Endothelial cell (in vitro differentiated cells): ENCODE measurements at regions not wholly inside any gene's neighbourhood (a gene's known extent, or its start where the extent isn't known, plus 50 kb on each side); places are given as distances from the start of the nearest gene placed in this dataset.

Source experiments
- DNase-seq: peaks from one replicate; pipeline ENCODE4 v3.0.0; 2021; ENCODE audit warnings: low spot score
- H3K27ac Mint-ChIP-seq: one replicate; pipeline ENCODE4 v1.8.0; 2021; ENCODE audit warnings: mixed read lengths, inconsistent platforms; ENCODE audit not compliant: unreplicated experiment
- H3K27me3 Mint-ChIP-seq: one replicate; pipeline ENCODE4 v1.8.0; 2021; ENCODE audit warnings: mild to moderate bottlenecking, moderate library complexity, mixed read lengths, inconsistent platforms; ENCODE audit not compliant: unreplicated experiment
- H3K36me3 Mint-ChIP-seq: one replicate; pipeline ENCODE4 v1.8.0; 2021; ENCODE audit warnings: mild to moderate bottlenecking, low read depth, mixed read lengths, inconsistent platforms; ENCODE audit not compliant: unreplicated experiment
- H3K4me1 Mint-ChIP-seq: one replicate; pipeline ENCODE4 v1.8.0; 2021; ENCODE audit warnings: mild to moderate bottlenecking, mixed read lengths, inconsistent platforms; ENCODE audit not compliant: unreplicated experiment
- H3K4me3 Mint-ChIP-seq: one replicate; pipeline ENCODE4 v1.8.0; 2021; ENCODE audit warnings: mild to moderate bottlenecking, mixed read lengths, inconsistent platforms; ENCODE audit not compliant: unreplicated experiment
- H3K9me3 Mint-ChIP-seq: one replicate; pipeline ENCODE4 v1.8.0; 2021; ENCODE audit warnings: mixed read lengths, inconsistent platforms; ENCODE audit not compliant: unreplicated experiment
- TF ChIP-seq, protein P1 (sequence below): fragments of 200-600 bp; sonication (generic); IDR thresholded peaks from one replicate; pipeline ENCODE4 v1.5.0; 2021; ENCODE audit warnings: antibody characterized with exemption; ENCODE audit not compliant: unreplicated experiment

DNA sequence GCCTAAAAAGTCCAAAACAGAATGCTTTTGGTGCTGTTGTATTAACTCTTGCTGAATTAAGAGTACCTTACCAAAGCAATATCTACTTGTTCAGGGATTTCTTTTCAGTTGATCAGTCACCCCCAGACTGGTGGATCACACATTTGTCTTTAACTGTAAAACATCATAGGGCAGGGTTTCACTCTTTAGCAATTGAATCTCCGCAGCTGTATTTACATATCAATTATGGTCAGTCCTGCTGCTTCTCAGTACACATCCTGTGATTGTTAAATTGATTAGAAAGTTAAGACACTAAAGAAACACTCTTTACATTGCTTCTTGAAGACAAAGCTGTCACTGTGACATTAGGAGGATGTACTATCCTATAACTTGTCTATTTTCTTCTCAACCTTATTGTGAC lies 277.1 kb upstream of the ADGRL3 start:
- TF ChIP-seq, protein P1, sequence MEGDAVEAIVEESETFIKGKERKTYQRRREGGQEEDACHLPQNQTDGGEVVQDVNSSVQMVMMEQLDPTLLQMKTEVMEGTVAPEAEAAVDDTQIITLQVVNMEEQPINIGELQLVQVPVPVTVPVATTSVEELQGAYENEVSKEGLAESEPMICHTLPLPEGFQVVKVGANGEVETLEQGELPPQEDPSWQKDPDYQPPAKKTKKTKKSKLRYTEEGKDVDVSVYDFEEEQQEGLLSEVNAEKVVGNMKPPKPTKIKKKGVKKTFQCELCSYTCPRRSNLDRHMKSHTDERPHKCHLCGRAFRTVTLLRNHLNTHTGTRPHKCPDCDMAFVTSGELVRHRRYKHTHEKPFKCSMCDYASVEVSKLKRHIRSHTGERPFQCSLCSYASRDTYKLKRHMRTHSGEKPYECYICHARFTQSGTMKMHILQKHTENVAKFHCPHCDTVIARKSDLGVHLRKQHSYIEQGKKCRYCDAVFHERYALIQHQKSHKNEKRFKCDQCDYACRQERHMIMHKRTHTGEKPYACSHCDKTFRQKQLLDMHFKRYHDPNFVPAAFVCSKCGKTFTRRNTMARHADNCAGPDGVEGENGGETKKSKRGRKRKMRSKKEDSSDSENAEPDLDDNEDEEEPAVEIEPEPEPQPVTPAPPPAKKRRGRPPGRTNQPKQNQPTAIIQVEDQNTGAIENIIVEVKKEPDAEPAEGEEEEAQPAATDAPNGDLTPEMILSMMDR = no peak
- Mint-ChIP-seq H3K4me3 (no peak overlapping the region), H3K9me3 (no peaks in the 10 kb centered on the region), H3K4me1 (peaks cover 3% of the 10 kb centered on the region), H3K36me3 (no peaks in the 10 kb centered on the region), H3K27me3 (no peaks in the 10 kb centered on the region), H3K27ac (no peak overlapping the region)
- no peak for DNase-seq

DNA sequence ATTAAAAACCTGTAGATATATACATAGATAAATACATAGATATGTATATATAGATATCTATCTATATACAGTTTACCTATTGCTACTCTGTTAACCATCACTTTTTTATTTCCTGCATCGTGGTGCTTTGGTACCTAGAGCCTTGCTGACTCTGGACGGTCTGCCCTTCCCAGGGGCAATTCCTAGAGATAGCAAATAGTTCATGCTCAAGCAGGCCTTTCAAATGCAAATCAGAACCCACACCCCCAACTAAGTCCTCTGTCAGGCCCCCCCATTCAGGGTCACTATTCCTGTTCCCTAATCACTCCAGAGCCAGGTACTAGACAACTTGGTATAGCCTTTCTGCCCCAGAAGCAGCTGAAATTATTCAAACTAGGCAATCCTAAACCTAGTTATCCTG lies 273.5 kb upstream of the ADGRL3 start:
- Mint-ChIP-seq H3K4me1 (peaks cover 3% of the 10 kb centered on the region), H3K4me3 (no peak overlapping the region), H3K36me3 (no peaks in the 10 kb centered on the region), H3K9me3 (no peaks in the 10 kb centered on the region), H3K27me3 (no peaks in the 10 kb centered on the region), H3K27ac (no peak overlapping the region)
- TF ChIP-seq, protein P1 = no peak
- no peak for DNase-seq

DNA sequence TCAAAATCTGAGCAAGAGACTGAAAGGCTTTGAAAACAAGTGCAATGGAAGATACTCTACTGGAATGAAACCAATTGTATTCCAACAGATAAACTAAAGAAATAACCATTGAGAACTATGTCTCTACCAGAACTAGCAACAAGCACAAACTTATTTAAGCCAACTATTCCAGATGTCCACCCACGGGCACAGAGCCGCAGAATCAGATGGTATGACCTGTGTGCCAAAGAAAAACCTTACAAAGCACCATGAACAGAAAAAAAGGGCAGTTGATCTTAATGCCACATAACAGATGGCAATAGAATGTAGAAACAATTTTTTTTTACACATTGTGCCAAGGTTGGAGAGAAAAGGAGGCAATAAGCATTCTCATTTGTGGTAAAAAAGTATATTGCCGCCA lies 269.3 kb upstream of the ADGRL3 start:
- DNase-seq = no peak
- no peaks in the 10 kb centered on the region for H3K27me3 Mint-ChIP-seq
- no peak overlapping the region for H3K27ac Mint-ChIP-seq
- H3K36me3 Mint-ChIP-seq = no peaks in the 10 kb centered on the region
- no peaks in the 10 kb centered on the region for H3K9me3 Mint-ChIP-seq
- H3K4me3 Mint-ChIP-seq = no peak overlapping the region
- TF ChIP-seq, protein P1 = no peak
- no peaks in the 10 kb centered on the region for H3K4me1 Mint-ChIP-seq

DNA sequence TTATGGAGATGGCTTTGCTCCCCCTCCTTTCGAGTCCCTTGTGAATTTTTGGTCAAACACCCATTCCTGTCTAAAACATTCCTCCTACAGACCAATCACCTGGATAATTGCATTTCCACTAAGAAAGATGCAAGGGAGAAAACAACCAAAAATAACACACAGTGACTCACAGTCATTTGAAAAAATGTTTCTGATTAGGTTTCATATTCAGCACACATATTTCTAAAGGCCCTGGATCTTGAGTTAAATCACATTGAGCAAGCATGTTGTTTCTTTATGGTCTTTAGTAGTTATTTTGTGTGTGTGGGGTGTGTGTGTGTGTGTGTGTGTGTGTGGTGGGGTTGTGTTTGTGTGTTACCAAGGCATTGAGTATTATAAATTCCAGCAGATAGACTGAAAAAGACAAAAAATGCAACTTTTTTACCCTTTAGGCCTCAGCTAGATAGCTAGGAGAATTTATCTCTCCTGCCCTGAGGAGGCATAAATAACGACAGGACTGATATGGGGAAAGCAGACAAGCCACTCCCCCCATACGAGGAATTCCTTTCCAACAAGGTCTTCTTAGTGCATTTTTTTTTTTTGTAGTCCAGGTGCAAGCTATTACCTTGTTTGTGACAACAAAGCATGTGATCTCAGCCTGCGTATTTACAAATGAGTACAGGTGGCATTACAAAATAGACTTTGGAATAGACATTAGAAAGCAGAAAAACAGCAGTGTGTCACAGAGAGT lies 265.4 kb upstream of the ADGRL3 start:
- Mint-ChIP-seq H3K4me1 (no peaks in the 10 kb centered on the region), H3K27me3 (no peaks in the 10 kb centered on the region), H3K9me3 (no peaks in the 10 kb centered on the region), H3K4me3 (no peak overlapping the region), H3K27ac (no peak overlapping the region), H3K36me3 (no peaks in the 10 kb centered on the region)
- TF ChIP-seq, protein P1 = no peak
- DNase-seq = no peak

DNA sequence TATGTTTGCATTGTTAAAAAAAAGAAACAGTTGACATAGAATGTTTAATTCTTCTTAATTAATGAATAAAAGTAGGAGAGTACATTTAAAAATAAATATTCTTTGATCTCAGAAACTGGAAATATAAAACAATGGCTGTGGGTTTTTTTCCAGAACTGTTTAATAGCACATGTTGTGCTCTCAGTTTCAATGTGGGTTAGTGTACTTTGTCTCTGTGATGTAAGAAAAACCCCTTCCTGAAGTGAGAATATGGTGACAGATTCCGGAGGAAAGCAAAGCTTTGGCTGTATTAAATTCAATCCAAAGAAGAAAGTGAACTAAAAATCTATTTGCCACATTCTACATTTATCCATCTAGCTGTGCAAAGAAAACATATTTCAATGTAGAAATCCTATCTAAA lies 261.9 kb upstream of the ADGRL3 start:
- DNase-seq = no peak
- Mint-ChIP-seq H3K9me3 (no peaks in the 10 kb centered on the region), H3K4me1 (no peaks in the 10 kb centered on the region), H3K27me3 (no peaks in the 10 kb centered on the region), H3K27ac (no peak overlapping the region), H3K4me3 (no peak overlapping the region), H3K36me3 (no peaks in the 10 kb centered on the region)
- TF ChIP-seq, protein P1 = no peak
